OCI-LY1 (cell line): ENCODE measurements at regions not wholly inside any gene's neighbourhood (a gene's known extent, or its start where the extent isn't known, plus 50 kb on each side); places are given as distances from the start of the nearest gene placed in this dataset.

Experiments used
- H2AFZ ChIP-seq: fragments of 200-600 bp; sonication (generic), shearing (Covaris generic); 2 replicates; pipeline ENCODE4 v1.6.0; 2014; ENCODE audit warnings: antibody characterized with exemption, mild to moderate bottlenecking, low read length
- H3F3A ChIP-seq: fragments of 200-600 bp; sonication (generic), shearing (Covaris generic); 2 replicates; pipeline ENCODE4 v1.6.0; 2014; ENCODE audit warnings: mild to moderate bottlenecking, antibody characterized with exemption, low read length, moderate library complexity; ENCODE audit not compliant: insufficient read depth
- H3K27ac ChIP-seq: fragments of 200-600 bp; sonication (generic); 2 replicates; pipeline ENCODE4 v1.5.1; 2014; ENCODE audit warnings: low read length, mixed run types, mild to moderate bottlenecking, low read depth; ENCODE audit not compliant: poor library complexity, severe bottlenecking
- H3K27me3 ChIP-seq: fragments of 200-600 bp; sonication (generic); 2 replicates; pipeline ENCODE4 v1.6.0; 2014; ENCODE audit warnings: antibody characterized with exemption, mild to moderate bottlenecking, low read length, moderate library complexity; ENCODE audit not compliant: insufficient read depth
- H3K36me3 ChIP-seq: fragments of 200-600 bp; sonication (generic); 2 replicates; pipeline ENCODE4 v1.6.1; 2014; ENCODE audit warnings: mild to moderate bottlenecking, antibody characterized with exemption, low read length, moderate library complexity, mixed read lengths; ENCODE audit not compliant: insufficient read depth
- H3K4me1 ChIP-seq: fragments of 200-600 bp; sonication (generic); 2 replicates; pipeline ENCODE4 v1.5.1; 2014; ENCODE audit warnings: mild to moderate bottlenecking, low read length, moderate library complexity; ENCODE audit not compliant: insufficient read depth, severe bottlenecking
- H3K4me2 ChIP-seq: fragments of 200-600 bp; sonication (generic), shearing (Covaris generic); 2 replicates; pipeline ENCODE4 v1.6.1; 2014; ENCODE audit warnings: low read length
- H3K4me3 ChIP-seq: fragments of 200-600 bp; sonication (generic); 2 replicates; pipeline ENCODE4 v1.5.1; 2014; ENCODE audit warnings: low read length, low read depth, mild to moderate bottlenecking, mixed read lengths; ENCODE audit not compliant: poor library complexity, severe bottlenecking
- H3K79me2 ChIP-seq: fragments of 200-600 bp; shearing (Covaris generic); 2 replicates; pipeline ENCODE4 v1.6.1; 2016; ENCODE audit warnings: mixed run types, low read length, mixed read lengths; ENCODE audit not compliant: insufficient read depth
- H3K9ac ChIP-seq: fragments of 200-600 bp; sonication (generic), shearing (Covaris generic); 2 replicates; pipeline ENCODE4 v1.6.1; 2014; ENCODE audit warnings: mild to moderate bottlenecking, low read length, mixed read lengths
- H3K9me2 ChIP-seq: fragments of 200-600 bp; sonication (generic), shearing (Covaris generic); 2 replicates; pipeline ENCODE4 v1.6.1; 2014; ENCODE audit warnings: low read depth, mild to moderate bottlenecking, low read length, mixed read lengths
- H3K9me3 ChIP-seq: fragments of 200-600 bp; shearing (Covaris generic); 2 replicates; pipeline ENCODE4 v1.6.1; 2014; ENCODE audit warnings: low read length, mixed read lengths
- H4K20me1 ChIP-seq: fragments of 200-600 bp; sonication (generic), shearing (Covaris generic); 2 replicates; pipeline ENCODE4 v1.6.0; 2016; ENCODE audit warnings: mild to moderate bottlenecking, low read length; ENCODE audit not compliant: insufficient read depth
- CTCF ChIP-seq: fragments of 200-600 bp; sonication (generic), shearing (Covaris generic); IDR thresholded peaks from 2 replicates; pipeline ENCODE4 v1.5.1; 2017; ENCODE audit warnings: mild to moderate bottlenecking, antibody characterized with exemption, low read length, moderate library complexity, mixed read lengths
- EZH2 ChIP-seq: fragments of 200-600 bp; sonication (generic), shearing (Covaris generic); IDR thresholded peaks from 2 replicates; pipeline ENCODE4 v1.8.0; 2017; ENCODE audit warnings: borderline replicate concordance, mixed run types, mild to moderate bottlenecking, antibody characterized with exemption, low read length, moderate library complexity, mixed read lengths

DNA sequence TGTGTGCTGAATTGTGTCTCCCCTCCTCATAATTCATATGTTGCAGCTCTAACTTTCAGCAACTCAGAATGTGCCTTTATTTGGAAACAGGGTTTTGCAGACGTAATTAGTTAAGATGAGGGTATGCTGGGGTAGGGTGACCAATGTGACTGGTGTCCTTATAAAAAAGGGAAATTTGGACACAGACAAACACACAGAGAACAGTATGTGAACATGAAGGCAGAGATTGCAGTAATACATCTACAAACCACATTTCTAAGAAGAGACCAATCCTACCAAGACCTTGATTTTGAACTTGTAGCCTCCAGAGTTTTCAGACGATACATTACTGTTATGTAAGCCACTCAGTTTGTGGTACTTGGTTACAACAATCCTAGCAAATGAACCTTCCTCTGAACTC is 817.8 kb downstream of the TUSC7 start:
- H3K9me2 ChIP-seq, result no peaks in the 10 kb centered on the region

GRCh38 chr3:117528688-117529087 is 819.1 kb downstream of the TUSC7 start:
- Histone ChIP-seq H3K9ac (no peak overlapping the region), H3K9me2 (no peaks in the 10 kb centered on the region), H3K27me3 (no peaks in the 10 kb centered on the region), H3K9me3 (no peaks in the 10 kb centered on the region), H2AFZ (no peak overlapping the region), H3K36me3 (no peaks in the 10 kb centered on the region), H3K4me1 (no peaks in the 10 kb centered on the region), H3K4me2 (no peak overlapping the region), H4K20me1 (no peaks in the 10 kb centered on the region), H3K27ac (no peak overlapping the region), H3K4me3 (no peak overlapping the region), H3F3A (no peaks in the 10 kb centered on the region), H3K79me2 (no peaks in the 10 kb centered on the region)
- TF ChIP-seq EZH2 (no peak), CTCF (no peak)

More for the DNA sequence above, 817.8 kb downstream of the TUSC7 start:
- no peak overlapping the region for H3K27ac ChIP-seq
- no peak overlapping the region for H3K9ac ChIP-seq
- no peak overlapping the region for H2AFZ ChIP-seq
- no peaks in the 10 kb centered on the region for H3F3A ChIP-seq
- H3K79me2 ChIP-seq, result no peaks in the 10 kb centered on the region
- no peaks in the 10 kb centered on the region for H3K36me3 ChIP-seq
- H3K4me2 ChIP-seq, result no peak overlapping the region
- H3K9me3 ChIP-seq, result no peaks in the 10 kb centered on the region
- H3K27me3 ChIP-seq, result no peaks in the 10 kb centered on the region
- H4K20me1 ChIP-seq, result no peaks in the 10 kb centered on the region
- no peaks in the 10 kb centered on the region for H3K4me1 ChIP-seq
- H3K4me3 ChIP-seq, result no peak overlapping the region
- TF ChIP-seq CTCF, result no peak
- TF ChIP-seq EZH2, result no peak

- Histone ChIP-seq H3K79me2 (no peaks in the 10 kb centered on the region), H3K4me3 (no peak overlapping the region), H3K27ac (no peak overlapping the region), H4K20me1 (no peaks in the 10 kb centered on the region), H3F3A (no peaks in the 10 kb centered on the region), H3K36me3 (no peaks in the 10 kb centered on the region), H3K4me2 (no peak overlapping the region), H3K9me3 (no peaks in the 10 kb centered on the region), H3K27me3 (no peaks in the 10 kb centered on the region), H3K9me2 (no peaks in the 10 kb centered on the region), H3K4me1 (no peaks in the 10 kb centered on the region), H2AFZ (no peak overlapping the region), H3K9ac (no peak overlapping the region)
- TF ChIP-seq EZH2 (no peak), CTCF (no peak)
Observed at GRCh38 chr3:117531078-117531767, 821.6 kb downstream of the TUSC7 start.
